GM13977 (cell line): ENCODE measurements at regions not wholly inside any gene's neighbourhood (a gene's known extent, or its start where the extent isn't known, plus 50 kb on each side); places are given as distances from the start of the nearest gene placed in this dataset.

Experiments
- DNase-seq: peaks from one replicate; pipeline ENCODE4 v3.0.0; 2012; ENCODE audit warnings: low spot score
- in situ Hi-C: fragments of 300-500 bp; cut with MboI; formaldehyde crosslinking; loops from one replicate; pipeline ENCODE4 v1.12.0; 2022; ENCODE audit warnings: low sequenced_read_pairs, low pct_unique_long_range_greater_than_20kb, mixed read lengths, inconsistent platforms; ENCODE audit not compliant: unreplicated experiment
- TF ChIP-seq, protein P1 (sequence below): IDR thresholded peaks from 2 replicates; pipeline ENCODE4 v1.5.1; 2012; ENCODE audit warnings: mild to moderate bottlenecking, control low read depth; ENCODE audit not compliant: insufficient read depth; ENCODE audit errors: extremely low read depth, missing control alignments

DNA sequence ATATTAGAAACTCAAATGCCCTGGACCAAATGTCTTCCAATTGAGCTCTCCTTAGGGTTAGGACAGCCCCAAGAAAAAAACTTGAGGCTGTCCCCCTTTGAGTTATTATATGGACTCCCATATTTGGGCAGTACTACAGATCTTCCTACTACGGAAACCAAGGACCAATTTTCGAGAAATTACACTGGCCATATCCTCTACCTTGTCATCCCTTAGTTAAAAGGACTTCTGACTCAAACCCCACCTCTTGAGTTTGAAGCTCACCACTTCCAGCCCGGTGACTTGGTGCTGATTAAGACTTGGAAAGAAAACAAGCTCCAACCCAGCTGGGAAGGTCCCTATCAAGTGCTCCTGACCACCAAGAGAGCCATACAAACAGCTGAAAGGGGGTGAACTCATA is 497.0 kb upstream of the GRAMD2B start:
- in situ Hi-C loops: no loop called here
- DNase-seq: no peak
- TF ChIP-seq, protein P1, sequence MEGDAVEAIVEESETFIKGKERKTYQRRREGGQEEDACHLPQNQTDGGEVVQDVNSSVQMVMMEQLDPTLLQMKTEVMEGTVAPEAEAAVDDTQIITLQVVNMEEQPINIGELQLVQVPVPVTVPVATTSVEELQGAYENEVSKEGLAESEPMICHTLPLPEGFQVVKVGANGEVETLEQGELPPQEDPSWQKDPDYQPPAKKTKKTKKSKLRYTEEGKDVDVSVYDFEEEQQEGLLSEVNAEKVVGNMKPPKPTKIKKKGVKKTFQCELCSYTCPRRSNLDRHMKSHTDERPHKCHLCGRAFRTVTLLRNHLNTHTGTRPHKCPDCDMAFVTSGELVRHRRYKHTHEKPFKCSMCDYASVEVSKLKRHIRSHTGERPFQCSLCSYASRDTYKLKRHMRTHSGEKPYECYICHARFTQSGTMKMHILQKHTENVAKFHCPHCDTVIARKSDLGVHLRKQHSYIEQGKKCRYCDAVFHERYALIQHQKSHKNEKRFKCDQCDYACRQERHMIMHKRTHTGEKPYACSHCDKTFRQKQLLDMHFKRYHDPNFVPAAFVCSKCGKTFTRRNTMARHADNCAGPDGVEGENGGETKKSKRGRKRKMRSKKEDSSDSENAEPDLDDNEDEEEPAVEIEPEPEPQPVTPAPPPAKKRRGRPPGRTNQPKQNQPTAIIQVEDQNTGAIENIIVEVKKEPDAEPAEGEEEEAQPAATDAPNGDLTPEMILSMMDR: no peak

DNA sequence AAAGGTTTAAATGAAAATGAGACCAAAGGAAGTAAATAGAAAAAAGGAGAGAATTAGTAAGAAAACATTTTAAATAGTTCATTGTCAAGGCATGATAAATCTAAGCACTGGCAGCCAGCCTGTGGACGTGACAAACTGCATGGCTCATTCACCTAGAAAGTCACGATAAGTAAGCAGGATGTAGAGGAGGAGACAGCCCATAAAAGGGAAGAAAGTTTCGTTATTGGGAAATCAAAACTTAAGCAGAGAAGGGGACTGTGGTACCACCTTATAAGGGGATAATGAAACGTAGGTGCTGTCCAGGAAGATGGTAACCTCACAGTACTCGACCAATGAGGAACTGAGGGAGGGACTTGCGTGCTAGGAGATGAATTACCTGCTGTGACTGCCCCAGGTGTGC is 494.5 kb upstream of the GRAMD2B start:
- TF ChIP-seq, protein P1: no peak
- no peak for DNase-seq
- in situ Hi-C loops: no loop called here

DNA sequence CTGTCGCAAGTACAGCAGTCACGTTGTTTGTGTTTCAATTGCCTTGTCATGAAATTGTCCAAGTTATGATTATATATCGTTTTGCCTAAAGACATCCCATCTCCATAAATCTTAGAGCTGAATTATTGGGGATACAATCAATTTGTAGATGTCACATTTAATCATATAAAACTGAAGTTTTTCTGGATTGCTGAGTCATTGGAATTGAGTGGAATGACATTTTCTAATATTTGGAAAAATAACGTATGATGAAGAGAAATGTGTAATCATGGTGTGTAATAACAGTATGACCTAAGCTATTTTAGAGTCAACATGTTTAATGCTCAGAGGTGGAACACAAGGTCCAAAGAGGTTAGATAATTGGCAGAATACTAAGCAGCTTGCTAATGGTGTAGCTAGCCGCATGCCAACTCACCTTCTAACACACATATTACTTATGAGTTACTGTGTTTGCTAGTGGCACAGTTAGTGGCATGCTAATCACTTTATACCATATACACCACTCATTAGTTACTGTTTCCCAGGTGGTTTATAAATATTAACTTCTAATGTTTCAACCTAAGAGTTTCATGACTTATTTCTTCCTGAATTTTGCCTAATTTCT is 473.1 kb upstream of the GRAMD2B start:
- DNase-seq: no peak
- TF ChIP-seq, protein P1: no peak
- in situ Hi-C loops: no loop called here

DNA sequence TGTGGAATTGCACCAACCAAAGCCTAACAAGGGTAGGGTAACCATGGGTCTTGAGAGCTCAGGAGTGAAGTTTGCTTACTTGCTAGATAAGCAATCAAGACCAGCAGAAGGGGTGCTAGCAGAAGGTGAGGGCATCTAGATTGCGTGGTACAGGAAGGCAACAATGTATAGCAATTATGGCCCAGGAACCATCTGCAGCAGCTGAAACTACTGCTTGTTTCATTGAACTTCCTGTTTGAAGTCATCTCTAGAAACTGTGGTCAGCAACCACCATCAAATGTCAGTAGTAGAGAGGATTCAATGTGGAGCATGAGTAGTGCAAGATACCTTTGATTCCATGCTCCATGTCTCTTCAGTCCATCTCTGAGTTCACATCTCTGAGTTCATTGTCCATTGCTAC is 462.1 kb upstream of the GRAMD2B start:
- in situ Hi-C loops: no loop called here
- TF ChIP-seq, protein P1: no peak
- no peak for DNase-seq

DNA sequence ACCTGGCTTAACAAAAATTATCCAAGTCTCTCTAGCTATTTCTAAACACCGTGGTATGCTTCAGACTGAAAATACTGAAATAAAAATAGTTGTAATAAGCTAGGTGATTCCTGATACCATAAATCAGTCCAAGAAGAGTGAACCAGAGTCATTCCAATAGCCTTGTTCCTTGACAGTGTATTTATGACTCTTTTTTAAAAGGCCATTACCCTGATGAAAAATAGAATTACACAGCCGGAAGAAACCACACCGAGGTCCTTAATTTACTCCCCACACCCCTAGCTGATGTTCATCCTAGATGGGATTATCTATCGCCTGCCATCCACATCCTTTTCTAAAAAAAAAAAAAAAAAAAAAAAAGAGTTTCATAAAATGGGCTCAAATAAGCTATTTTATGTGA is 457.6 kb upstream of the GRAMD2B start:
- in situ Hi-C loops: no loop called here
- no peak for DNase-seq

DNA sequence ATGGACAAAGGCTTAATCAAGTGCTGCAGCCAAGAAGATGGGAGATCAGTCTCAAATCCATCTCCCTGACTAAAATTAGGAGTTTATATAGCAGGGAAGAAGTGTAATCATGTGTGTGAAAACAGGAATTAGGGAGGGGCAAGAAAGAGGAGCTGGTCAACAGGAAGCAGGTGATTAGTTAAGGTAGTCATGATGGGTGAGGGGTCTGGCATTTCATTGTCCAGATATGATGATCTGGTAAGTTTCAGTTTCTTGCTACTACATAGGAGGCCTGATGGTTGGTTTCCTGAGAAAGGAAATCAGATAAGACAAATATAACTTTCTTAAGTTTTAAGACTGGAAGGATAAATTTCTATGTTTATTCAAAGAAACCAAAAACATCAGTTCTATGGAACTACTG is 455.6 kb upstream of the GRAMD2B start:
- TF ChIP-seq, protein P1: no peak
- no peak for DNase-seq
- in situ Hi-C loops: no loop called here

More for the DNA sequence above, 457.6 kb upstream of the GRAMD2B start:
- TF ChIP-seq, protein P1: no peak
